SK-N-SH treated with all-trans-retinoic acid at 6 μM for 48 hours (cell line): ENCODE measurements at regions not wholly inside any gene's neighbourhood (a gene's known extent, or its start where the extent isn't known, plus 50 kb on each side); places are given as distances from the start of the nearest gene placed in this dataset.

ENCODE experiments used
- ATAC-seq: fragments of 200-7000 bp; cut with Tn5 transposase; 3 replicates; pipeline ENCODE4 v1.9.1; 2020; ENCODE audit warnings: mild to moderate bottlenecking, moderate library complexity
- ARNTL ChIP-seq: fragments of 450-650 bp; formaldehyde crosslinking; IDR thresholded peaks from 2 replicates; pipeline ENCODE4 v1.5.0; 2020; ENCODE audit warnings: low read depth, mild to moderate bottlenecking, moderate library complexity, borderline replicate concordance
- BACH2 ChIP-seq: fragments of 250-450 bp; sonication (Bioruptor Pico); IDR thresholded peaks from 2 replicates; pipeline ENCODE4 v1.9.0; 2021; ENCODE audit warnings: mild to moderate bottlenecking, borderline replicate concordance
- CREB5 ChIP-seq: fragments of 250-450 bp; sonication (Bioruptor Pico); IDR thresholded peaks from 2 replicates; pipeline ENCODE4 v1.5.1; 2020; ENCODE audit warnings: low read depth, mild to moderate bottlenecking, moderate library complexity
- CSDC2 ChIP-seq: fragments of 250-450 bp; sonication (Bioruptor Pico); IDR thresholded peaks from 2 replicates; pipeline ENCODE4 v1.5.0; 2020; ENCODE audit warnings: mild to moderate bottlenecking, moderate library complexity
- CSRNP3 ChIP-seq: fragments of 250-450 bp; sonication (Bioruptor Pico); IDR thresholded peaks from 2 replicates; pipeline ENCODE4 v1.5.1; 2021; ENCODE audit warnings: mild to moderate bottlenecking, moderate library complexity
- ESRRG ChIP-seq: fragments of 250-450 bp; sonication (Bioruptor Pico); IDR thresholded peaks from 2 replicates; pipeline ENCODE4 v1.6.1; 2021; ENCODE audit warnings: mild to moderate bottlenecking
- GLIS3 ChIP-seq: fragments of 250-450 bp; sonication (Bioruptor Pico); IDR thresholded peaks from 2 replicates; pipeline ENCODE4 v1.5.0; 2020; ENCODE audit warnings: mild to moderate bottlenecking, moderate library complexity
- ISL1 ChIP-seq: fragments of 250-450 bp; sonication (Bioruptor Pico); IDR thresholded peaks from 2 replicates; pipeline ENCODE4 v2.1.2; 2022; ENCODE audit warnings: mild to moderate bottlenecking, moderate library complexity
- OSR1 ChIP-seq: fragments of 250-450 bp; sonication (Bioruptor Pico); IDR thresholded peaks from 2 replicates; pipeline ENCODE4 v1.8.0; 2022; ENCODE audit warnings: moderate library complexity, mild to moderate bottlenecking, inconsistent platforms
- PATZ1 ChIP-seq: fragments of 250-450 bp; sonication (Bioruptor Pico); IDR thresholded peaks from 2 replicates; pipeline ENCODE4 v1.8.0; 2020; ENCODE audit warnings: mild to moderate bottlenecking, moderate library complexity, borderline replicate concordance
- POU6F1 ChIP-seq: fragments of 250-450 bp; sonication (Bioruptor Pico); IDR thresholded peaks from 2 replicates; pipeline ENCODE4 v1.8.0; 2021; ENCODE audit warnings: low read depth, mild to moderate bottlenecking, moderate library complexity, borderline replicate concordance
- PPARA ChIP-seq: fragments of 250-450 bp; sonication (Bioruptor Pico); IDR thresholded peaks from 2 replicates; pipeline ENCODE4 v1.5.0; 2020; ENCODE audit warnings: mild to moderate bottlenecking, borderline replicate concordance
- RARB ChIP-seq: fragments of 250-450 bp; sonication (Bioruptor Pico); IDR thresholded peaks from 2 replicates; pipeline ENCODE4 v1.8.0; 2021; ENCODE audit warnings: mild to moderate bottlenecking, moderate library complexity
- SNAI2 ChIP-seq: fragments of 250-450 bp; sonication (Bioruptor Pico); IDR thresholded peaks from 2 replicates; pipeline ENCODE4 v1.5.0; 2020; ENCODE audit warnings: mild to moderate bottlenecking, moderate library complexity
- TCF4 ChIP-seq: fragments of 250-450 bp; sonication (Bioruptor Pico); IDR thresholded peaks from 2 replicates; pipeline ENCODE4 v1.8.0; 2021; ENCODE audit warnings: mild to moderate bottlenecking, moderate library complexity, borderline replicate concordance
- TSHZ2 ChIP-seq: fragments of 250-450 bp; sonication (Bioruptor Pico); IDR thresholded peaks from 2 replicates; pipeline ENCODE4 v1.5.0; 2020; ENCODE audit warnings: mild to moderate bottlenecking, moderate library complexity
- ZC3H10 ChIP-seq: fragments of 250-450 bp; sonication (Bioruptor Pico); IDR thresholded peaks from 2 replicates; pipeline ENCODE4 v1.5.1; 2021; ENCODE audit warnings: mild to moderate bottlenecking, moderate library complexity
- ZFP30 ChIP-seq: fragments of 450-650 bp; formaldehyde crosslinking; IDR thresholded peaks from 2 replicates; pipeline ENCODE4 v1.5.0; 2022; ENCODE audit warnings: mild to moderate bottlenecking, moderate library complexity
- ZNF565 ChIP-seq: fragments of 450-650 bp; formaldehyde crosslinking; conservative IDR thresholded peaks from 2 replicates; pipeline ENCODE4 v1.5.0; 2020; ENCODE audit warnings: low read depth, mild to moderate bottlenecking, moderate library complexity
- ZNF70 ChIP-seq: fragments of 450-650 bp; formaldehyde crosslinking; IDR thresholded peaks from 2 replicates; pipeline ENCODE4 v1.5.0; 2020; ENCODE audit warnings: mild to moderate bottlenecking, moderate library complexity
- ZNF8 ChIP-seq: fragments of 450-650 bp; formaldehyde crosslinking; IDR thresholded peaks from 2 replicates; pipeline ENCODE4 v1.5.0; 2020; ENCODE audit warnings: mild to moderate bottlenecking, moderate library complexity

- no peak for ATAC-seq
- TF ChIP-seq RARB (CRISPR knock-in tag) (no peak), TCF4 (no peak), POU6F1 (CRISPR knock-in tag) (no peak), GLIS3 (CRISPR knock-in tag) (no peak), ZNF8 (CRISPR knock-in tag) (no peak), PPARA (CRISPR knock-in tag) (no peak), SNAI2 (no peak), CSDC2 (CRISPR knock-in tag) (no peak), ZNF70 (CRISPR knock-in tag) (no peak)
These were observed 121.0 kb upstream of the VRK1 start for GRCh38 chr14:96676166-96676565.

GRCh38 chr14:96681829-96682228, 115.4 kb upstream of the VRK1 start:
- no peak for ATAC-seq
- TF ChIP-seq RARB (CRISPR knock-in tag) = no peak
- TF ChIP-seq GLIS3 (CRISPR knock-in tag) = no peak
- TF ChIP-seq CSRNP3 (CRISPR knock-in tag) = no peak
- no peak for TF ChIP-seq CSDC2 (CRISPR knock-in tag)
- TF ChIP-seq OSR1 = no peak
- no peak for TF ChIP-seq SNAI2

- no peak for ATAC-seq
These were observed 114.8 kb upstream of the VRK1 start for GRCh38 chr14:96682401-96682800.

GRCh38 chr14:96683562-96684289, 113.5 kb upstream of the VRK1 start:
- no peak for ATAC-seq
- TF ChIP-seq OSR1 = no peak
- no peak for TF ChIP-seq CSDC2 (CRISPR knock-in tag)
- no peak for TF ChIP-seq CREB5 (CRISPR knock-in tag)
- TF ChIP-seq TCF4 = no peak

More at GRCh38 chr14:96682401-96682800, 114.8 kb upstream of the VRK1 start:
- TF ChIP-seq ZNF565 (no peak), PPARA (CRISPR knock-in tag) (no peak), ZNF8 (CRISPR knock-in tag) (no peak), ESRRG (no peak), ZNF70 (CRISPR knock-in tag) (no peak), TSHZ2 (CRISPR knock-in tag) (no peak)
- TF ChIP-seq, all 23 proteins: peak for 0

GRCh38 chr14:96686126-96686525, 111.1 kb upstream of the VRK1 start:
- no peak for ATAC-seq
- TF ChIP-seq RARB (CRISPR knock-in tag) (no peak), ZNF8 (CRISPR knock-in tag) (no peak), ARNTL (CRISPR knock-in tag) (no peak), TCF4 (no peak), CREB5 (CRISPR knock-in tag) (no peak), ISL1 (CRISPR knock-in tag) (no peak), PATZ1 (CRISPR knock-in tag) (no peak), OSR1 (no peak), POU6F1 (CRISPR knock-in tag) (no peak), ZC3H10 (CRISPR knock-in tag) (no peak), SNAI2 (no peak), BACH2 (CRISPR knock-in tag) (no peak), ESRRG (no peak), ZNF70 (CRISPR knock-in tag) (no peak), ZNF565 (no peak), ZFP30 (CRISPR knock-in tag) (no peak)
